Liver (tissue), 8 donors: ENCODE measurements at regions not wholly inside any gene's neighbourhood (a gene's known extent, or its start where the extent isn't known, plus 50 kb on each side); places are given as distances from the start of the nearest gene placed in this dataset.

Source experiments
- DNase-seq: peaks from one replicate; pipeline ENCODE4 v3.0.0-alpha.2; 2017; ENCODE audit warnings: low spot score
- H3K27ac ChIP-seq, 2 donors: one replicate each; pipeline ENCODE4 v1.7.0; 2013; ENCODE audit warnings: inconsistent platforms in 2 of 2, low read length in 2 of 2, control low read depth in 1 of 2, low read depth in 1 of 2, mild to moderate bottlenecking in 1 of 2
- H3K27me3 ChIP-seq, 4 donors: one replicate each; pipeline versions ENCODE4 v1.6.1 to v1.7.0; 2013; ENCODE audit warnings: low read length in 3 of 4, inconsistent platforms in 1 of 4, mild to moderate bottlenecking in 1 of 4, moderate library complexity in 1 of 4; ENCODE audit not compliant: control insufficient read depth in 4 of 4, insufficient read depth in 4 of 4
- H3K36me3 ChIP-seq, 4 donors: one replicate each; pipeline versions ENCODE4 v1.6.1 to v1.7.0; 2013; ENCODE audit warnings: low read length in 3 of 4, mild to moderate bottlenecking in 3 of 4, low read depth in 1 of 4, moderate library complexity in 1 of 4; ENCODE audit not compliant: control insufficient read depth in 4 of 4, insufficient read depth in 3 of 4
- H3K4me1 ChIP-seq, 4 donors: one replicate each; pipeline versions ENCODE4 v1.6.1 to v1.7.0; 2013; ENCODE audit warnings: low read length in 3 of 4, mild to moderate bottlenecking in 3 of 4, moderate library complexity in 1 of 4; ENCODE audit not compliant: control insufficient read depth in 4 of 4, insufficient read depth in 4 of 4
- H3K4me3 ChIP-seq, 3 donors: one replicate each; pipeline versions ENCODE4 v1.6.1 to v1.7.0; 2013; ENCODE audit warnings: low read length in 3 of 3, control low read depth in 1 of 3, low read depth in 1 of 3, mild to moderate bottlenecking in 1 of 3
- H3K9ac ChIP-seq, 2 donors: one replicate each; pipeline ENCODE4 v1.7.0; 2013; ENCODE audit warnings: low read length in 2 of 2, mild to moderate bottlenecking in 2 of 2, moderate library complexity in 2 of 2, control low read depth in 1 of 2, low read depth in 1 of 2
- H3K9me3 ChIP-seq, 4 donors: one replicate each; pipeline versions ENCODE4 v1.6.1 to v1.7.0; 2013; ENCODE audit warnings: low read length in 3 of 4; ENCODE audit not compliant: control insufficient read depth in 4 of 4
- EGR1 ChIP-seq, 2 donors: IDR thresholded peaks; 2 replicates each; pipeline ENCODE4 v1.6.1; 2016 to 2018; ENCODE audit warnings: antibody characterized with exemption in 2 of 2, low read depth in 2 of 2
- FOXA1 ChIP-seq: IDR thresholded peaks from 2 replicates; pipeline ENCODE4 v1.6.1; 2016; ENCODE audit warnings: antibody characterized with exemption
- FOXA2 ChIP-seq: IDR thresholded peaks from 2 replicates; pipeline ENCODE4 v1.6.1; 2016; ENCODE audit warnings: antibody characterized with exemption
- GABPA ChIP-seq, 2 donors: IDR thresholded peaks in 1 of 2; conservative IDR thresholded peaks in 1 of 2; 2 replicates each; pipeline ENCODE4 v1.6.1; 2016; ENCODE audit warnings: antibody characterized with exemption in 2 of 2, mild to moderate bottlenecking in 1 of 2, moderate library complexity in 1 of 2
- JUND ChIP-seq, 2 donors: IDR thresholded peaks; 2 replicates each; pipeline ENCODE4 v1.6.1; 2016; ENCODE audit warnings: antibody characterized with exemption in 2 of 2
- NR2F2 ChIP-seq: IDR thresholded peaks from 2 replicates; pipeline ENCODE4 v1.6.1; 2016; ENCODE audit warnings: antibody characterized with exemption
- RAD21 ChIP-seq, 2 donors: IDR thresholded peaks; 2 replicates each; pipeline ENCODE4 v1.6.1; 2016; ENCODE audit warnings: antibody characterized with exemption in 2 of 2, mild to moderate bottlenecking in 2 of 2
- REST ChIP-seq: IDR thresholded peaks from 2 replicates; pipeline ENCODE4 v1.6.1; 2016; ENCODE audit warnings: antibody characterized with exemption, mild to moderate bottlenecking
- RXRA ChIP-seq, 2 donors: IDR thresholded peaks; 2 replicates each; pipeline ENCODE4 v1.6.1; 2017 to 2018; ENCODE audit warnings: antibody characterized with exemption in 2 of 2, mild to moderate bottlenecking in 1 of 2
- TAF1 ChIP-seq: conservative IDR thresholded peaks from 2 replicates; pipeline ENCODE4 v1.6.1; 2016; ENCODE audit warnings: antibody characterized with exemption, mild to moderate bottlenecking
- YY1 ChIP-seq: IDR thresholded peaks from 2 replicates; pipeline ENCODE4 v1.6.1; 2016; ENCODE audit warnings: antibody characterized with exemption, mild to moderate bottlenecking
- WGBS: extraction: QIAGEN DNeasy Blood & Tissue Kit; methylation state at CpG from one replicate; pipeline ENCODE4 v1.1.7; 2013; 5-methylcytosine and 5-hydroxymethylcytosine counted together
- TF ChIP-seq, protein P1 (sequence below): fragments of 150-350 bp; IDR thresholded peaks from 2 replicates; pipeline ENCODE4 v1.5.1; 2017; ENCODE audit warnings: improper control_type of control experiment, low read depth, low read length; ENCODE audit not compliant: missing input control
- TF ChIP-seq, protein P2 (sequence below): IDR thresholded peaks from 2 replicates; pipeline ENCODE4 v1.6.1; 2016; ENCODE audit warnings: antibody characterized with exemption
- TF ChIP-seq, protein P3 (sequence below): IDR thresholded peaks from 2 replicates; pipeline ENCODE4 v1.6.1; 2016; ENCODE audit warnings: antibody characterized with exemption
- donor health status: healthy.
- donor health status: healthy.
- donor health status: healthy.
- donor health status: healthy.
- donor health status: healthy.

DNA sequence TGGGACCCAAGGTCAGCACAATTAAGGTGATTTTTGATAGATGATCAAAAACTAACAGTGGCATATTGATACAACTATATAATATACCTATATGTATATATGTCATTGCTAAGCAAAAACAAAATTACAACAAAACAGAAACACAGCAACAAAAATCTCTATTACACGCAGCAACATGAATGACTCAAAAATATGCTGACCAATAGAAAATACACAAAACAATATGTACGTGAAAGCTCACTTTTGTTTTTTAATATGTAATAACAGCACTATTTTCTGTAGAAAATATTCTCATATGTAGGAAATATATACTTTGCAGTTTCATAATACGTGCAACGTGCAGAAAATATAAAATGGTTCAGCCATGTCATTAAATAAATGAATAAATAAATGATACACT lies 1985.7 kb upstream of the CDH9 start:
- Histone ChIP-seq H3K9me3 (no peaks in the 10 kb centered on the region), H3K9ac (no peak overlapping the region), H3K4me3 (no peak overlapping the region), H3K4me1 (no peaks in the 10 kb centered on the region), H3K27me3 (peaks cover 0 to 2% (median 0%) of the 10 kb centered on the region in 4 donors), H3K36me3 (no peaks in the 10 kb centered on the region), H3K27ac (no peak overlapping the region)
- DNase-seq, result no peak
- WGBS, result 92% methylated on average over 4 of the region's 4 CpGs
- no peak for TF ChIP-seq FOXA2
- TF ChIP-seq, protein P1, sequence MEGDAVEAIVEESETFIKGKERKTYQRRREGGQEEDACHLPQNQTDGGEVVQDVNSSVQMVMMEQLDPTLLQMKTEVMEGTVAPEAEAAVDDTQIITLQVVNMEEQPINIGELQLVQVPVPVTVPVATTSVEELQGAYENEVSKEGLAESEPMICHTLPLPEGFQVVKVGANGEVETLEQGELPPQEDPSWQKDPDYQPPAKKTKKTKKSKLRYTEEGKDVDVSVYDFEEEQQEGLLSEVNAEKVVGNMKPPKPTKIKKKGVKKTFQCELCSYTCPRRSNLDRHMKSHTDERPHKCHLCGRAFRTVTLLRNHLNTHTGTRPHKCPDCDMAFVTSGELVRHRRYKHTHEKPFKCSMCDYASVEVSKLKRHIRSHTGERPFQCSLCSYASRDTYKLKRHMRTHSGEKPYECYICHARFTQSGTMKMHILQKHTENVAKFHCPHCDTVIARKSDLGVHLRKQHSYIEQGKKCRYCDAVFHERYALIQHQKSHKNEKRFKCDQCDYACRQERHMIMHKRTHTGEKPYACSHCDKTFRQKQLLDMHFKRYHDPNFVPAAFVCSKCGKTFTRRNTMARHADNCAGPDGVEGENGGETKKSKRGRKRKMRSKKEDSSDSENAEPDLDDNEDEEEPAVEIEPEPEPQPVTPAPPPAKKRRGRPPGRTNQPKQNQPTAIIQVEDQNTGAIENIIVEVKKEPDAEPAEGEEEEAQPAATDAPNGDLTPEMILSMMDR, result no peak
- no peak for TF ChIP-seq RXRA (IDR thresholded peaks at IDR 0.05)
- TF ChIP-seq, protein P2, sequence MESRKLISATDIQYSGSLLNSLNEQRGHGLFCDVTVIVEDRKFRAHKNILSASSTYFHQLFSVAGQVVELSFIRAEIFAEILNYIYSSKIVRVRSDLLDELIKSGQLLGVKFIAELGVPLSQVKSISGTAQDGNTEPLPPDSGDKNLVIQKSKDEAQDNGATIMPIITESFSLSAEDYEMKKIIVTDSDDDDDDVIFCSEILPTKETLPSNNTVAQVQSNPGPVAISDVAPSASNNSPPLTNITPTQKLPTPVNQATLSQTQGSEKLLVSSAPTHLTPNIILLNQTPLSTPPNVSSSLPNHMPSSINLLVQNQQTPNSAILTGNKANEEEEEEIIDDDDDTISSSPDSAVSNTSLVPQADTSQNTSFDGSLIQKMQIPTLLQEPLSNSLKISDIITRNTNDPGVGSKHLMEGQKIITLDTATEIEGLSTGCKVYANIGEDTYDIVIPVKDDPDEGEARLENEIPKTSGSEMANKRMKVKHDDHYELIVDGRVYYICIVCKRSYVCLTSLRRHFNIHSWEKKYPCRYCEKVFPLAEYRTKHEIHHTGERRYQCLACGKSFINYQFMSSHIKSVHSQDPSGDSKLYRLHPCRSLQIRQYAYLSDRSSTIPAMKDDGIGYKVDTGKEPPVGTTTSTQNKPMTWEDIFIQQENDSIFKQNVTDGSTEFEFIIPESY, result no peak
- no peak for TF ChIP-seq EGR1 (IDR thresholded peaks at IDR 0.05; ENCODE audit: low read depth in 2 of 2)
- TF ChIP-seq, protein P3, sequence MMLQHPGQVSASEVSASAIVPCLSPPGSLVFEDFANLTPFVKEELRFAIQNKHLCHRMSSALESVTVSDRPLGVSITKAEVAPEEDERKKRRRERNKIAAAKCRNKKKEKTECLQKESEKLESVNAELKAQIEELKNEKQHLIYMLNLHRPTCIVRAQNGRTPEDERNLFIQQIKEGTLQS, result no peak
- TF ChIP-seq TAF1, result no peak
- no peak for TF ChIP-seq RAD21 (IDR thresholded peaks at IDR 0.05)

GRCh38 chr5:29023541-29023940 lies 1985.2 kb upstream of the CDH9 start:
- no peak overlapping the region for H3K4me3 ChIP-seq
- 54% methylated on average over 2 of the region's 2 CpGs for WGBS

DNA sequence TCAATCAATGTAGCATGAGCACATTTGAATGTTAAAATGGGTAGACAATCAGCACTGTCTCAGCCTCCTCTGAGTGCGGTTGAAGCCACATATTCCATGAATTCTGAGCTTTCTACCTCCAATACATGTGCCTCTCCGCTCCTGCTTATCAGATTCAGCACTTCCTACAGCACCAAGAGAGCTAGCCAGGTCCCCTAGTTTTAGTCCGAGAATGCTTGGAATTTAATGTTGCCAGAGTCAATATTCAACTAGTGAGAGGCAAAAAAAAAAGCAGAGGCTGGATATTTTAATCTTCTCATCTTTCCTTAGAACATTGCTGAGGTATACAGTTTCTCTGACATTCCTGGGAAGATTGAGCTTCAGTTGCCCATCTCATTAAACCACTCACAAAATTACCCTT lies 1979.1 kb upstream of the CDH9 start:
- no peak overlapping the region for H3K9ac ChIP-seq
- H3K9me3 ChIP-seq, result no peaks in the 10 kb centered on the region
- H3K36me3 ChIP-seq, result no peaks in the 10 kb centered on the region
- no peak overlapping the region for H3K4me3 ChIP-seq
- no peaks in the 10 kb centered on the region for H3K4me1 ChIP-seq
- TF ChIP-seq YY1, result no peak
- no peak for TF ChIP-seq FOXA1
- no peak for TF ChIP-seq NR2F2
- TF ChIP-seq GABPA (IDR thresholded peaks at IDR 0.05 in 1 of 2, conservative IDR thresholded peaks at IDR 0.05 in 1 of 2), result no peak
- TF ChIP-seq FOXA2, result no peak
- TF ChIP-seq EGR1 (IDR thresholded peaks at IDR 0.05; ENCODE audit: low read depth in 2 of 2), result no peak
- no peak for TF ChIP-seq REST
- TF ChIP-seq JUND (IDR thresholded peaks at IDR 0.05), result no peak
- no peak for TF ChIP-seq RAD21 (IDR thresholded peaks at IDR 0.05)
- TF ChIP-seq, protein P2, result no peak
- DNase-seq, result no peak
- H3K27ac ChIP-seq, result no peak overlapping the region
- WGBS, result 57% methylated on average over 3 of the region's 3 CpGs
- H3K27me3 ChIP-seq, result peaks cover 0 to 2% (median 0%) of the 10 kb centered on the region in 4 donors

More at GRCh38 chr5:29023541-29023940, 1985.2 kb upstream of the CDH9 start:
- DNase-seq, result no peak
- no peaks in the 10 kb centered on the region for H3K36me3 ChIP-seq
- TF ChIP-seq FOXA2, result no peak
- no peak for TF ChIP-seq EGR1 (IDR thresholded peaks at IDR 0.05; ENCODE audit: low read depth in 2 of 2)
- no peak for TF ChIP-seq FOXA1
- H3K4me1 ChIP-seq, result no peaks in the 10 kb centered on the region
- H3K27ac ChIP-seq, result no peak overlapping the region
- peaks cover 0 to 2% (median 0%) of the 10 kb centered on the region in 4 donors for H3K27me3 ChIP-seq
- no peak overlapping the region for H3K9ac ChIP-seq
- H3K9me3 ChIP-seq, result no peaks in the 10 kb centered on the region
